ENCODE measurements at regions not wholly inside any gene's neighbourhood (a gene's known extent, or its start where the extent isn't known, plus 50 kb on each side); places are given as distances from the start of the nearest gene placed in this dataset.
"Not testable (repeated sequence)": the region's sequence is repeated elsewhere in the genome, so short reads cannot be mapped to it uniquely, and the experiment has no call there.

GRCh38 chr2:123468071-123468470 lies 557.0 kb upstream of the CNTNAP5 start:
- no peak for DNase-seq (ENCODE audit: low read depth in 4 of 4, low spot score in 3 of 4)

- DNase-seq (ENCODE audit: low read depth in 4 of 4, low spot score in 3 of 4): no peak
These were observed 543.7 kb upstream of the CNTNAP5 start for GRCh38 chr2:123481406-123481805.

GRCh38 chr2:123485056-123485455 lies 540.0 kb upstream of the CNTNAP5 start:
- no peak for DNase-seq (ENCODE audit: low read depth in 4 of 4, low spot score in 3 of 4)

GRCh38 chr2:123493687-123494086 lies 531.4 kb upstream of the CNTNAP5 start:
- DNase-seq (ENCODE audit: low read depth in 4 of 4, low spot score in 3 of 4): no peak

- DNase-seq (ENCODE audit: low read depth in 4 of 4, low spot score in 3 of 4): no peak
These were observed 529.8 kb upstream of the CNTNAP5 start for GRCh38 chr2:123495241-123495640.

- no peak for DNase-seq (ENCODE audit: low read depth in 4 of 4, low spot score in 3 of 4)
These were observed 524.7 kb upstream of the CNTNAP5 start for GRCh38 chr2:123500346-123500745.

- DNase-seq (ENCODE audit: low read depth in 4 of 4, low spot score in 3 of 4): no peak
These were observed 524.1 kb upstream of the CNTNAP5 start for GRCh38 chr2:123500988-123501387.

GRCh38 chr2:123502931-123503330 lies 522.2 kb upstream of the CNTNAP5 start:
- no peak for DNase-seq (ENCODE audit: low read depth in 4 of 4, low spot score in 3 of 4)

- no peak for DNase-seq (ENCODE audit: low read depth in 4 of 4, low spot score in 3 of 4)
These were observed 512.5 kb upstream of the CNTNAP5 start for GRCh38 chr2:123512547-123512946.

- no peak for DNase-seq (ENCODE audit: low read depth in 4 of 4, low spot score in 3 of 4)
These were observed 511.7 kb upstream of the CNTNAP5 start for GRCh38 chr2:123513351-123513750.

GRCh38 chr2:123514613-123515207 lies 510.4 kb upstream of the CNTNAP5 start:
- DNase-seq (ENCODE audit: low read depth in 4 of 4, low spot score in 3 of 4): no peak

- DNase-seq (ENCODE audit: low read depth in 4 of 4, low spot score in 3 of 4): no peak
These were observed 506.7 kb upstream of the CNTNAP5 start for GRCh38 chr2:123518367-123518766.

GRCh38 chr2:123521854-123522253 lies 503.2 kb upstream of the CNTNAP5 start:
- DNase-seq (ENCODE audit: low read depth in 4 of 4, low spot score in 3 of 4): no peak

- DNase-seq (ENCODE audit: low read depth in 4 of 4, low spot score in 3 of 4): not testable (repeated sequence)
These were observed 502.6 kb upstream of the CNTNAP5 start for GRCh38 chr2:123522498-123522897.

- no peak for DNase-seq (ENCODE audit: low read depth in 4 of 4, low spot score in 3 of 4)
These were observed 495.9 kb upstream of the CNTNAP5 start for GRCh38 chr2:123528996-123529707.

- no peak for DNase-seq (ENCODE audit: low read depth in 4 of 4, low spot score in 3 of 4)
These were observed 495.1 kb upstream of the CNTNAP5 start for GRCh38 chr2:123530004-123530403.

GRCh38 chr2:123532126-123532525 lies 493.0 kb upstream of the CNTNAP5 start:
- DNase-seq (ENCODE audit: low read depth in 4 of 4, low spot score in 3 of 4): no peak

GRCh38 chr2:123532994-123533393 lies 492.1 kb upstream of the CNTNAP5 start:
- DNase-seq (ENCODE audit: low read depth in 4 of 4, low spot score in 3 of 4): no peak

- no peak for DNase-seq (ENCODE audit: low read depth in 4 of 4, low spot score in 3 of 4)
These were observed 484.8 kb upstream of the CNTNAP5 start for GRCh38 chr2:123540291-123540690.

- no peak for DNase-seq (ENCODE audit: low read depth in 4 of 4, low spot score in 3 of 4)
These were observed 478.7 kb upstream of the CNTNAP5 start for GRCh38 chr2:123546353-123546752.

- DNase-seq (ENCODE audit: low read depth in 4 of 4, low spot score in 3 of 4): no peak
These were observed 461.6 kb upstream of the CNTNAP5 start for GRCh38 chr2:123563515-123563914.

- DNase-seq (ENCODE audit: low read depth in 4 of 4, low spot score in 3 of 4): no peak
These were observed 458.7 kb upstream of the CNTNAP5 start for GRCh38 chr2:123566291-123566946.
